GM23248 (cell line): ENCODE measurements at regions not wholly inside any gene's neighbourhood (a gene's known extent, or its start where the extent isn't known, plus 50 kb on each side); places are given as distances from the start of the nearest gene placed in this dataset.

Experiments
- DNase-seq: peaks from one replicate; pipeline ENCODE4 v3.0.0-alpha.2; 2015
- H2AFZ ChIP-seq: fragments of 200-600 bp; sonication (generic); 2 replicates; pipeline ENCODE4 v1.6.1; 2016; ENCODE audit warnings: antibody characterized with exemption
- H3F3A ChIP-seq: fragments of 200-600 bp; sonication (generic); 2 replicates; pipeline ENCODE4 v1.6.1; 2016; ENCODE audit warnings: mild to moderate bottlenecking, antibody characterized with exemption, mixed run types; ENCODE audit not compliant: insufficient read depth
- H3K27ac ChIP-seq: fragments of 200-600 bp; sonication (generic); 2 replicates; pipeline ENCODE4 v1.5.1; 2016; ENCODE audit warnings: mild to moderate bottlenecking
- H3K27me3 ChIP-seq: fragments of 200-600 bp; sonication (generic); replicated peaks from 2 replicates; pipeline ENCODE4 v1.6.1; 2016; ENCODE audit warnings: mild to moderate bottlenecking; ENCODE audit not compliant: insufficient read depth
- H3K36me3 ChIP-seq: fragments of 200-600 bp; sonication (generic); 2 replicates; pipeline ENCODE4 v1.6.1; 2016; ENCODE audit warnings: low read depth, mild to moderate bottlenecking
- H3K4me1 ChIP-seq: fragments of 200-600 bp; sonication (generic); 2 replicates; pipeline ENCODE4 v1.6.1; 2016; ENCODE audit warnings: mild to moderate bottlenecking; ENCODE audit not compliant: insufficient read depth
- H3K4me2 ChIP-seq: fragments of 200-600 bp; sonication (generic); one replicate; pipeline ENCODE4 v1.6.1; 2016; ENCODE audit warnings: mild to moderate bottlenecking; ENCODE audit not compliant: unreplicated experiment
- H3K4me3 ChIP-seq: fragments of 200-600 bp; sonication (generic); 2 replicates; pipeline ENCODE4 v1.5.1; 2016; ENCODE audit warnings: mild to moderate bottlenecking
- H3K79me2 ChIP-seq: fragments of 200-600 bp; sonication (generic); 2 replicates; pipeline ENCODE4 v1.6.1; 2016; ENCODE audit warnings: mild to moderate bottlenecking; ENCODE audit not compliant: insufficient read depth
- H3K9ac ChIP-seq: fragments of 200-600 bp; sonication (generic); 2 replicates; pipeline ENCODE4 v1.6.1; 2016; ENCODE audit warnings: mild to moderate bottlenecking
- H3K9me2 ChIP-seq: fragments of 200-600 bp; sonication (generic); 2 replicates; pipeline ENCODE4 v1.6.1; 2016; ENCODE audit warnings: mixed run types, mild to moderate bottlenecking, moderate library complexity; ENCODE audit not compliant: insufficient read depth
- H3K9me3 ChIP-seq: fragments of 200-600 bp; sonication (generic); one replicate; pipeline ENCODE4 v1.6.1; 2017; ENCODE audit warnings: low read depth
- H4K20me1 ChIP-seq: fragments of 200-600 bp; sonication (generic); 2 replicates; pipeline ENCODE4 v1.6.0; 2016; ENCODE audit not compliant: insufficient read depth
- EZH2 ChIP-seq: fragments of 200-600 bp; sonication (generic); IDR thresholded peaks from 2 replicates; pipeline ENCODE4 v1.6.1; 2018; ENCODE audit warnings: antibody characterized with exemption, mild to moderate bottlenecking; ENCODE audit not compliant: insufficient read depth, poor library complexity, severe bottlenecking
- EZH2phosphoT487 ChIP-seq: fragments of 200-600 bp; sonication (generic); IDR thresholded peaks from 2 replicates; pipeline ENCODE4 v1.6.1; 2018; ENCODE audit warnings: antibody characterized with exemption, moderate library complexity, mild to moderate bottlenecking, low read depth; ENCODE audit not compliant: insufficient read depth
- WGBS, 2 experiments: methylation state at CpG; one replicate each; pipeline ENCODE4 v1.1.6; 2015 to 2017; ENCODE audit warnings: low lambda C conversion rate in 2 of 2, low coverage in 1 of 2; ENCODE audit errors: missing lambda C conversion rate in 2 of 2; 5-methylcytosine and 5-hydroxymethylcytosine counted together
- in situ Hi-C: fragments of 300-500 bp; cut with MboI; formaldehyde crosslinking; loops from 2 replicates; pipeline ENCODE4 v1.15.0; 2020

DNA sequence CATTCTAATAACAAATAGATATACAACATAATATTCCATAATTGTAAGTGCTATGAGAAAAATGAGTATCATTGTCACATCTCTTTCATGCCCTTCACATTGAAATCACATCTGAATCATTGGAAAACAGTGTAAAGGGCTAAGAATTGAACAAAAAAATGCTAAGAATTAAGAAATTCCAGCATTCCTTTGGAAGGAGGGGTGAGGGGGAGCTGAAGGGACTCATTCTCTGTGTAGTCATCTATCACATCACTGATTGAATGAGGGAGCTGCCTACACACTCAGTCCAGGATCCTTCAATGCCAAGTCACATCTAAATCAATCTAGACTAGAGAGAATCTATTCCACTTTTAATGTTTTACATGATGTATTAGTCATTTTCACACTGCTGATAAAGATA lies 286.6 kb downstream of the DTWD2 start:
- Histone ChIP-seq H2AFZ (no peak overlapping the region), H3K79me2 (no peaks in the 10 kb centered on the region)
- in situ Hi-C loops, result no loop called here

DNA sequence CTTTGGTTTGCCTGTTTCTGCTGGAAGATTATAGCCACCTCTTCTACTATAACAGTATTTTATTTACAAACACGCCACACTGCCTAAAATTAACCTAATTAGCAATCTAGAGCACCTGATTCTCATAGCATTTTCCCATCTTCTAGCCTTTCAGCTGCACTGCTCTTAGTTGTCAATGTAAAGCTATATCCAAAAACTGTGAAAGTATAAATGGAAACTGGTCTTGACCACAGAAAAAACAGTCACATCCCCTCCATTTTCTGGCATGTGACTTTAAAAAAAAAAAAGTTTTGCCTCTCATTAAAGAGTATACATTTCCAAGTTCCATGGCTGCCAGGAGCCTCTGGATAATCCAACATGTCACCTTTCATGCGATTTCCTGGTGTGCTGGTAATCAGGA lies 287.8 kb downstream of the DTWD2 start:
- Histone ChIP-seq H3K36me3 (no peaks in the 10 kb centered on the region), H3K79me2 (no peaks in the 10 kb centered on the region), H3K27me3 (no peaks in the 10 kb centered on the region), H2AFZ (no peak overlapping the region), H3F3A (no peaks in the 10 kb centered on the region), H3K27ac (no peak overlapping the region), H3K9me2 (no peaks in the 10 kb centered on the region), H3K9me3 (no peaks in the 10 kb centered on the region), H3K9ac (no peak overlapping the region), H3K4me2 (no peak overlapping the region), H4K20me1 (no peaks in the 10 kb centered on the region), H3K4me1 (no peaks in the 10 kb centered on the region), H3K4me3 (no peak overlapping the region)
- in situ Hi-C loops, result no loop called here
- TF ChIP-seq EZH2 (no peak), EZH2phosphoT487 (no peak)
- WGBS, 2 experiments, result 14 to 18% methylated on average over 2 of the region's 2 CpGs
- no peak for DNase-seq

More for the DNA sequence above, 286.6 kb downstream of the DTWD2 start:
- Histone ChIP-seq H3K4me2 (no peak overlapping the region), H3K4me1 (no peaks in the 10 kb centered on the region), H3K9me3 (no peaks in the 10 kb centered on the region), H3K27ac (no peak overlapping the region), H4K20me1 (no peaks in the 10 kb centered on the region), H3K4me3 (no peak overlapping the region), H3K36me3 (no peaks in the 10 kb centered on the region), H3K9me2 (no peaks in the 10 kb centered on the region), H3F3A (no peaks in the 10 kb centered on the region), H3K9ac (no peak overlapping the region), H3K27me3 (no peaks in the 10 kb centered on the region)
- no peak for DNase-seq
- TF ChIP-seq EZH2 (no peak), EZH2phosphoT487 (no peak)

DNA sequence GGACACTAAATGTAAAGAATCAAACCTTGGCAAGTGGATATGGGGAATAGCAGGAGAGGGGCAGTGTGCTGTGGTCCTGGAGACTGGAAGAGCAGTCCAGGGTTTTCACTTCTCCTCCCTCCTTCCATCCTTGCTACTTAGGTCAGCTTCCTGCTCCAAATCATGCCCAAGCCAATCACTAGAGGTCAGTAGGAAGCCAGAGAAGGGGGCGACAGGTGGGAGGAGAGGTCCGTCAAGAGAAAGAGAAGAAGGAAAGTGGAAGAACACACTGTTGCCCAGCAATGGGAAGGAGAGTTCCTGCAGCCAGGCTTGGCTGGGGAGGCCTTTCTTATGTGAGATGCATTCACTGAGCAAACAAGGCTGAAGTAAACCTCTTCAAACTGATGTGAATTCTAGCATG lies 289.6 kb downstream of the DTWD2 start:
- in situ Hi-C loops, result no loop called here
- no peaks in the 10 kb centered on the region for H3K27me3 ChIP-seq
- H3K79me2 ChIP-seq, result no peaks in the 10 kb centered on the region
- no peak for DNase-seq
- H3K4me1 ChIP-seq, result no peaks in the 10 kb centered on the region
- H3K4me2 ChIP-seq, result no peak overlapping the region
- H3K36me3 ChIP-seq, result no peaks in the 10 kb centered on the region
- H4K20me1 ChIP-seq, result no peaks in the 10 kb centered on the region
- H3K4me3 ChIP-seq, result no peak overlapping the region
- H3K9me3 ChIP-seq, result no peaks in the 10 kb centered on the region
- H3K9me2 ChIP-seq, result no peaks in the 10 kb centered on the region
- 32 to 36% methylated on average over 2 of the region's 2 CpGs for WGBS, 2 experiments
- no peak overlapping the region for H3K27ac ChIP-seq
- no peak for TF ChIP-seq EZH2
- TF ChIP-seq EZH2phosphoT487, result no peak
- no peak overlapping the region for H3K9ac ChIP-seq
- H3F3A ChIP-seq, result no peaks in the 10 kb centered on the region
- no peak overlapping the region for H2AFZ ChIP-seq

DNA sequence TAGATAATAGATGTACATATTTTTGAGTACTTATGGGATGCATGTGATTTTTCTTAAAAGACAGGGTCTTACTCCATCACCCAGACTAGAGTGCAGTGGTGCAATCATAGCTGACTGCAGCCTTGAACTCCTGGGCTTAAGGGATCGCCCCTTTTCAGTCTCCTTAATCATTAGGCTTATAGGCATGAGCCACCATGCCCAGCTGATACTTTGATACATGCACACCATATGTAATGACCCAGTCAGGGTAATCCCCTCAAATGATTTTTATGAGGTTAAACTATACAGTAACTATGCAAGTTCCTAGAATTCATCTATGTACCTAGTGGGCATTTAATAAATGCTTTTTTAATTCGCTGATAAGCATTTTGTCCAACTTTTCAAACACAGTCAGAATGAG lies 292.3 kb downstream of the DTWD2 start:
- Histone ChIP-seq H3K9ac (no peak overlapping the region), H4K20me1 (no peaks in the 10 kb centered on the region), H3K4me1 (no peaks in the 10 kb centered on the region), H3K27me3 (no peaks in the 10 kb centered on the region), H3F3A (no peaks in the 10 kb centered on the region), H3K4me3 (no peak overlapping the region), H3K9me3 (no peaks in the 10 kb centered on the region), H3K4me2 (no peak overlapping the region), H3K27ac (no peak overlapping the region), H3K36me3 (no peaks in the 10 kb centered on the region), H3K9me2 (no peaks in the 10 kb centered on the region), H2AFZ (no peak overlapping the region), H3K79me2 (no peaks in the 10 kb centered on the region)
- no peak for DNase-seq
- in situ Hi-C loops, result no loop called here
- no peak for TF ChIP-seq EZH2phosphoT487
- no peak for TF ChIP-seq EZH2
- 11 to 23% methylated on average over 2 of the region's 2 CpGs for WGBS, 2 experiments

DNA sequence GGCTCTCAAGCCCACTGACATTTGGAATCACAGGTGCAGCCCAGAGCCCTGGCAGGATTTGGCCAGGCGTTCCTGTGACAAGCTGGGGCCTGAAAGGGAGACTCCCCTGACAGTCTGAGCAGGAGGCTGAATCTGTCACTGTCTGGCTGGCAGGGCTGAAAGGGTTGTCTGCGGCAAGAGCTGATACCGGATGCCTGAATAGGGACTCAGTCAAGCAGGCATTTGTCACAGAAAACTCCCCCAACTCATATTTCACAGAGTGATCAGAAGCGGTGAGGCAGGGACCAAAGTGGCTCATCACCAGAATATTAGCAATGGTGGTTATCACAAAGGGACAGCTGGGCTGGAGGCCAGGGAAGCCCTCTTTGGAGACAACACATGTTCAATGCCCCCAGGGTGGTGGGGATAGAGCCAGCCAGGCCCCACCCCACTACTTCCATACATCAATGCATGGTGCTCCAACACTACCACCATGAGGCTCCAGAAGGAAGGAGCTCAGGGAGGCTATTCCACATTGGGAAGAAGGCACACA lies 295.5 kb downstream of the DTWD2 start:
- no peaks in the 10 kb centered on the region for H3K9me2 ChIP-seq
- H3K27me3 ChIP-seq, result no peaks in the 10 kb centered on the region
- DNase-seq, result no peak
- H2AFZ ChIP-seq, result no peak overlapping the region
- 32 to 43% methylated on average over 4 of the region's 4 CpGs for WGBS, 2 experiments
- no peak overlapping the region for H3K4me2 ChIP-seq
- H3K9me3 ChIP-seq, result no peaks in the 10 kb centered on the region
- no peaks in the 10 kb centered on the region for H3F3A ChIP-seq
- TF ChIP-seq EZH2 (no peak), EZH2phosphoT487 (no peak)
- H3K79me2 ChIP-seq, result no peaks in the 10 kb centered on the region
- H3K4me3 ChIP-seq, result no peak overlapping the region
- no peaks in the 10 kb centered on the region for H3K36me3 ChIP-seq
- in situ Hi-C loops, result no loop called here
- no peak overlapping the region for H3K9ac ChIP-seq
- H3K4me1 ChIP-seq, result no peaks in the 10 kb centered on the region
- no peak overlapping the region for H3K27ac ChIP-seq
- H4K20me1 ChIP-seq, result no peaks in the 10 kb centered on the region
